GM18858 (cell line): ENCODE measurements at regions not wholly inside any gene's neighbourhood (a gene's known extent, or its start where the extent isn't known, plus 50 kb on each side); places are given as distances from the start of the nearest gene placed in this dataset.

Source experiments
- ATAC-seq: cut with Tn5 transposase; IDR thresholded peaks from one replicate; pipeline ENCODE4 v1.9.1; 2021; ENCODE audit not compliant: unreplicated experiment

- no peak for ATAC-seq
Observed at GRCh38 chr1:187871177-187871845, 1042.6 kb downstream of the PLA2G4A start.

GRCh38 chr1:187872550-187872949 lies 1043.8 kb downstream of the PLA2G4A start:
- ATAC-seq, result no peak

DNA sequence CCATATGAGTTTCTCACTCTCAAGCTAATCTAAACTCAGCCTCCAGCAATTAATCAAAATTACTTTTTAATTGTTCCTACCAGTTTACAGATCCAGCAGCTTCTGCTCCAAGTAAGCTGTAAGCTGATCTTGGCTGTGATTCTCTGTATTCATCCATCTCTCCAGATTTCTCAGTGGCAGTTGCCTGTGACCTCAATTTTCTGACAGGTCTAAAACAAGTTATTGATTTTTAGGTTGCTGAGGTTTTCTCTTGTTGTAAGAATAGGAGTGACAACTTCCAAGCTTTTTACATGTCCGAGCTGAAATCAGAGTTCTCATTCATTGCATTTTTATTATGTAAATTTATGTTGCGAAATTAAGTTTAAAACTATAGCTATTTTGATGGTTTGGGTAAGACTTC lies 1044.4 kb downstream of the PLA2G4A start:
- no peak for ATAC-seq

DNA sequence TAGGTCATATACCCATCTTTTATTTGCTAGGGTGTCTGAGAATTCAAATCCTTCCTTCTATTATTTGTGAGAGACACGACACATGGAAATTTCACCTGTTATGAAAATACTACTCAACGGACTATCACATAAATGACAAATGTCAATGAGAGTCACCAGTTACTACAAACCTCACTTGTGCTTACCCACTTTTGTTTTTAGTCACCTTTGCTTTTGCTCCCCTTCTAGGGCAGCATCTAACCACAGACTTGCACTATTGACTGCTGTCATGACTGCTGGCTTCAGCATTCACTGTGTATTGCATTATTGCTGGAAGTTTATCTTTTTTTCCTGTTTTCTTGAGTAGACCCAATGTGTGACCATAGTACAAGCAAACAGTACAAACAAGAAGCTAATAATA lies 1048.0 kb downstream of the PLA2G4A start:
- ATAC-seq, result peak; percentile 69

DNA sequence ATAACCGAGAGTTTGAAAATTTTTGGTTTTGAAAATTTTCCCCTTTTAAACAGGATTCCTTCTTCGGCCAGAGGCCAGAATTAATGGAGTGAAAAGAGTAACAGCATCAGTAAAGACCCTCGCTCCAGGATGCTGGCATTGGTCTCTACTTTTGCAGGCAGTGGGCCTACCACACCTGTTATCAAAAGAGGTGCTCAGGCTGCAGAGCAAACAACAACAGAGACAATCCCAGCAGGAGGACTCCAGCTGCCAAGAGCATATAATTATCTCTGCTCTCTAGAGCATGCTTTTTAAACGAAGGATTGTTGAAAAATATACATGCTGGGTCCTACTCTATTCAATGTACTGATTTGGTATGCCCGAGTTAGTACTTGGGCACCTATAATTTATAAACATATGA lies 1048.5 kb downstream of the PLA2G4A start:
- ATAC-seq, result no peak

DNA sequence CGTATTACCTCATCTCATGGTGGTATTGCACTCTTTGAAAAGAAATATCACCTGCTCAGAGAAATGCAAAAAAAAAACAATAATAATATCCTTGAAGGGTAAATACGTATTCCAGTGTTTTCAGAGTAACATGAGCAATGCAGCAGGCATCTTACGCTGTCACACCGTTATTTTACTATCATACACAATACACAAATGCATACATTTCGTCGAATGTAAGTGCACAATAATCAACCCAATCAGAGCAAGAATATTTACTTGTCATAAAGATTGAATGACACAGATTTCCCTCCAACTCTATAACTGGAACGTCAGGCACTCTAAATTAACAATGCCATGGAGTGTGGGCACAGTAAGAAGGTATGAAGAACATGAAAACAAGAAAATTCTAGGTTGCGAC lies 1050.1 kb downstream of the PLA2G4A start:
- ATAC-seq, result no peak

- no peak for ATAC-seq
Observed at GRCh38 chr1:187883356-187883755, 1054.6 kb downstream of the PLA2G4A start.

- no peak for ATAC-seq
Observed at GRCh38 chr1:187891993-187892682, 1063.4 kb downstream of the PLA2G4A start.

DNA sequence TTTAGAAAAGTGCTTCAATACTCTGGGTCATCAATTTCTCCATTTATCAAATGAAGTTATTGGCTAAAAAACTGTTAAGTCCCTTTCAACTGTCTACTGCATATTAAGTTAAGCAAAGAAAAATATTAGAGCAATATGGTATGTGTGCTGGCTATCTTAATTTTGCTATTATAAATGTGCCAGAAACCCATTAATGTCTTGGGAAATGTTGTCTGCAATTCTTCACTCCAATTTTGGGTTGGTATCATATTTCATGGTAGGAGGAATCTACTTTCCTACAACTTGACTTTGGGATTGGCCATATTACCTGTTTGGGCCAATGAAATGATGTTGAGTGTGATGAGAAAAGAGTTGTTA lies 1063.9 kb downstream of the PLA2G4A start:
- no peak for ATAC-seq

- ATAC-seq, result no peak
Observed at GRCh38 chr1:187893471-187893870, 1064.7 kb downstream of the PLA2G4A start.

GRCh38 chr1:187894349-187894748 lies 1065.6 kb downstream of the PLA2G4A start:
- ATAC-seq, result no peak

DNA sequence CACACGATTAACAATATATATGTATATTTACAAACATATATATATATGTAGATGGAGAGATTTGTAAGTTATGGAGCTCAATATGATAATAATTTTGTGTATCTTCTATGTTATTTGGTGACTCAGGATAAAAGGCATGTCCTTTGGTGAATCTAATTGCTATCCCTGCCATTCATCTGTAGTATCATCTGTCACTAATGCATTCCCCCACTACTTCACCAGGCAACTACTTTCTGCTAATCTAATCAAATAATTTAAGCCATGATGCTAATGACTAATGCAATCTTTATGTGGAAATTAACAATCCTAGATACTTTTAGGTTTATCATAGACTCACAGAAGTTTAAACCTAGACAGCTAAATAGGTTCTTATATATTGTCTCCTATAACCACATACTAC lies 1074.5 kb downstream of the PLA2G4A start:
- no peak for ATAC-seq

DNA sequence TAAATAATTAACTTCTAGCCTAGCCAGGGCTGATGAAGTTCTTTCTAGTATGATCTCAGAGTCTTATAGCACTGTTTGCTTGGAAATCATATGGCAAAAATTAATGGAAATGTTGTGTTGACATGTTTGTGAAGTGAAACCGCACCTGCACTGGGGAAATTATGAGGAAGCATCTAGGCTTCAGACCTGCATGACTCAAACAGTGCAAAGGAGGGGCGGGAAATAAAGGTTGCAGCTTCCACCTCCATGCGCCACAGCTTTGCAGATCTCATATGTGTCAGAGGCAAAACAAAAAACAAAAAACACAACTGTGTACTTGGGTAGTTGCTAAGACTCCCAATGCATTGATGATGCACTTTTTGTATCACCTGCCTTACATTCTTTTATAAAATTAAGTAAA lies 1080.6 kb downstream of the PLA2G4A start:
- no peak for ATAC-seq

GRCh38 chr1:187911820-187912219 lies 1083.1 kb downstream of the PLA2G4A start:
- no peak for ATAC-seq

DNA sequence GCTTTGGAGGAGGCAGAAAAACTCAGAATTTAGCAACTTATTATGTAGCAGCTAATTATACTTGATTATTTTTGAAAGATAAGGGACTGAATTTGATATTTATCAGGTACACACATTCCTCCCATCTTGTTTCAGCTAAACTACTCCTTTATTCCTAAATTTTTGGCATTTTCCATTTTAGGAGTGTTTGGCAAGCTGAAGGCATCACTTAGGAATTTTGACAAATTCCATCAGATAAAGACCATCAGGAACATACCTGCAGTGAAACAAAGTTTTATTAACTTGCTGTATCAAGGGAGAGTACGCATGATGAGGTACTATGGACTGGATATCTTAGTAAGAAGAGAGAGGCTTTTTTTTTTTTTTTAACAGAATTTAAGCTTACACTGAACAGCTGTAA lies 1092.2 kb downstream of the PLA2G4A start:
- ATAC-seq, result no peak

- ATAC-seq, result no peak
Observed at GRCh38 chr1:187921426-187921825, 1092.7 kb downstream of the PLA2G4A start.

GRCh38 chr1:187922255-187922654 lies 1093.5 kb downstream of the PLA2G4A start:
- ATAC-seq, result no peak

- no peak for ATAC-seq
Observed at GRCh38 chr1:187924252-187924651, 1095.5 kb downstream of the PLA2G4A start.

GRCh38 chr1:187928288-187928687 lies 1099.5 kb downstream of the PLA2G4A start:
- peak; percentile 78 for ATAC-seq

DNA sequence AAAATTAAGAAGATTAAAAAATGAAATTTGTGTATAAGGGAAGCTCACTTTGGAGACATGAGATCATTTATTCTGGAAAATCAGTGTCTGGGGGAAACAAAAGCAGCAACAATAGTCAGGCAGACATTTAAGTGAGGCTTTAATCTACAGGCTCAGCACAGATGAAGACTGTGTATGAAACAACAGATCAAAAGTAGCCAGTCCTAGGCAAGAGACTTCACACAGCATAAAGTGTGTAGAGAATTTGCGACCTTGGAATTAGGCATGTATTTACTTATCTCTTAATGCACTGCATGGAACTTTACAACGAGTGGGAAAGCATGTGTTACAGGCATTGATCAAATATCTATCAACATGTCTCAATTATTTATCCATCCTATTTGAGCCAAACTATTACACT lies 1099.9 kb downstream of the PLA2G4A start:
- ATAC-seq, result no peak

DNA sequence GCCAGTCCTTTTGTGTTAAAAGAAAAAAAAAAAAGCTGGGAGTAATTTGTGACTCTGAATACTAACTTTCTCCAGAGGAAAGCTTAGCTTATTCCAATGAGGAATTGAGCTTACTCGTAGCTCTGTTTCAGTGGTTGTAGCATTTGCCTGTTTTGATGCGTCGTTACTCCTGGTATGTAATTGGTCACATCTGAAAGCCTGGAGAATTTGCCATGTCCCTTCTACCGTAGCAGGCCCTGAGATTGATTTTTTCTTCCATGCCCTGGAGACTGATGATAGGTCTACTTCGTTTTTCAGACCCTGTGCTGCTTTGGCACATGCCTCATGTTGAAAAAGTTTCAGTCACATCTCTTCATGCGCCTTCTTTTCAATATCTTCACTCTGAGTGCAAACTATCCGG lies 1103.0 kb downstream of the PLA2G4A start:
- ATAC-seq, result no peak

GRCh38 chr1:187933562-187934419 lies 1105.0 kb downstream of the PLA2G4A start:
- ATAC-seq, result no peak
